ENCODE measurements at regions not wholly inside any gene's neighbourhood (a gene's known extent, or its start where the extent isn't known, plus 50 kb on each side); places are given as distances from the start of the nearest gene placed in this dataset.

DNA sequence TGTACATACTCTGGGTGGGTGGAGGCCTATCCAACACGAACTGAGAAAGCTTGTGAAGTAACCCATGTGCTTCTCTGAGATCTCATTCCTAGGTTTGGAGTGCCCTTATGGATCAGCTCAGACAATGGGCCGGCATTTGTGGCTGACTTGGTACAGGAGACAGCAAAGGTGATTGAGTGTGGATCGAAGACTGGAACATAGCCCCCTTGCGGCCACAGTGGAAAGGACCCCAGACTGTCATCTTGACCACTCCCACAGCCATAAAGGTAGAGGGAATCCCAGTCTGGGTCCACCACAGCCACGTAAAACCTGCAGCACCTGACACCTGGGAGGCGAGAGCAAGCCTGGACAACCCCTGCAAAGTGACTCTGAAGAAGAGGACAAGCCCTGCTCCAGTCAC is 598.0 kb upstream of the AADAT start:
- TF ChIP-seq GATA3 (IDR thresholded peaks at IDR 0.05; ENCODE audit: low read depth, low read length) (no peak), GATA2 (IDR thresholded peaks at IDR 0.05; ENCODE audit: low read depth, low read length) (no peak)

All from SH-SY5Y (cell line).